ENCODE measurements at regions not wholly inside any gene's neighbourhood (a gene's known extent, or its start where the extent isn't known, plus 50 kb on each side); places are given as distances from the start of the nearest gene placed in this dataset.
"Not testable (repeated sequence)": the region's sequence is repeated elsewhere in the genome, so short reads cannot be mapped to it uniquely, and the experiment has no call there.

GRCh38 chr2:95672500-95672899 is 80.7 kb downstream of the TRIM43 start:
- H3K4me1 ChIP-seq (replicated peaks in 1 of 4; ENCODE audit: control insufficient read depth in 3 of 4, insufficient read depth in 4 of 4, low read length in 3 of 4); H3K27ac ChIP-seq (ENCODE audit: low read depth, low read length); H3K56ac ChIP-seq (replicated peaks; ENCODE audit: insufficient read length, low read depth, low read length); H4K91ac ChIP-seq (replicated peaks; ENCODE audit: insufficient read length, low read length); H2AFZ ChIP-seq (ENCODE audit: low read length); H2BK12ac ChIP-seq (ENCODE audit: low read depth, low read length); H3K4me2 ChIP-seq (ENCODE audit: insufficient read depth in 1 of 2, low read depth in 2 of 2, low read length in 2 of 2); H4K20me1 ChIP-seq (replicated peaks in 1 of 2; ENCODE audit: control insufficient read depth in 1 of 2, insufficient read depth in 2 of 2, low read length in 2 of 2); H2BK20ac ChIP-seq (ENCODE audit: low read length); CTCF ChIA-PET (ENCODE audit: partially characterized antibody); H3K79me2 ChIP-seq (ENCODE audit: control insufficient read depth in 1 of 2, insufficient read depth in 2 of 2, low read length in 2 of 2); H4K5ac ChIP-seq (ENCODE audit: insufficient read length, low read depth, low read length); H3K18ac ChIP-seq (ENCODE audit: extremely low read depth, low read length); H2BK15ac ChIP-seq (ENCODE audit: low read length); FAIRE-seq; H3K36me3 ChIP-seq (ENCODE audit: control insufficient read depth in 2 of 4, insufficient read depth in 4 of 4, low read length in 3 of 4); DNase-seq (ENCODE audit: low read depth in 1 of 2, low spot score in 2 of 2); H3K4me3 ChIP-seq (ENCODE audit: extremely low read depth in 1 of 4, insufficient read depth in 2 of 4, low read depth in 3 of 4, low read length in 4 of 4); H3K23ac ChIP-seq (ENCODE audit: insufficient read length); H2BK120ac ChIP-seq (replicated peaks; ENCODE audit: low read depth, low read length); H3K4ac ChIP-seq (replicated peaks; ENCODE audit: insufficient read length, low read depth, low read length); H3K27me3 ChIP-seq (replicated peaks in 1 of 4; ENCODE audit: control insufficient read depth in 3 of 4, extremely low read depth in 1 of 4, insufficient read depth in 3 of 4, low read length in 3 of 4); H3K23me2 ChIP-seq (ENCODE audit: low read depth, low read length); H3K79me1 ChIP-seq (ENCODE audit: low read depth, low read length); H3K9ac ChIP-seq (replicated peaks in 1 of 4; ENCODE audit: extremely low read depth in 1 of 4, low read depth in 3 of 4, low read length in 3 of 4); H4K8ac ChIP-seq (ENCODE audit: extremely low read depth, insufficient read depth, low read length); H2BK5ac ChIP-seq (ENCODE audit: low read depth, low read length); POLR2A ChIA-PET (ENCODE audit: partially characterized antibody); H2AK5ac ChIP-seq (ENCODE audit: low read depth, low read length); H3K14ac ChIP-seq (ENCODE audit: insufficient read length): not testable (repeated sequence)
- 70% methylated on average over 1 of the region's 1 CpG; no CpG with 5 or more reads in 1 of the 2 experiments for WGBS, 2 experiments (ENCODE audit: extremely low coverage in 1 of 2, insufficient coverage in 1 of 2, insufficient read length in 1 of 2, insufficient replicate concordance in 2 of 2, low coverage in 1 of 2, low lambda C conversion rate in 2 of 2, missing lambda C conversion rate in 1 of 2)
- H3K9me3 ChIP-seq (ENCODE audit: insufficient read depth in 2 of 2, low read depth in 1 of 2, low read length in 1 of 2) = peaks cover 54 to 93% of the 10 kb centered on the region in 2 experiments

Measured in H1 (cell line).